ENCODE measurements at regions not wholly inside any gene's neighbourhood (a gene's known extent, or its start where the extent isn't known, plus 50 kb on each side); places are given as distances from the start of the nearest gene placed in this dataset.

GRCh38 chr18:40769786-40770185, 1185.2 kb upstream of the PIK3C3 start:
- TF ChIP-seq, protein P1, sequence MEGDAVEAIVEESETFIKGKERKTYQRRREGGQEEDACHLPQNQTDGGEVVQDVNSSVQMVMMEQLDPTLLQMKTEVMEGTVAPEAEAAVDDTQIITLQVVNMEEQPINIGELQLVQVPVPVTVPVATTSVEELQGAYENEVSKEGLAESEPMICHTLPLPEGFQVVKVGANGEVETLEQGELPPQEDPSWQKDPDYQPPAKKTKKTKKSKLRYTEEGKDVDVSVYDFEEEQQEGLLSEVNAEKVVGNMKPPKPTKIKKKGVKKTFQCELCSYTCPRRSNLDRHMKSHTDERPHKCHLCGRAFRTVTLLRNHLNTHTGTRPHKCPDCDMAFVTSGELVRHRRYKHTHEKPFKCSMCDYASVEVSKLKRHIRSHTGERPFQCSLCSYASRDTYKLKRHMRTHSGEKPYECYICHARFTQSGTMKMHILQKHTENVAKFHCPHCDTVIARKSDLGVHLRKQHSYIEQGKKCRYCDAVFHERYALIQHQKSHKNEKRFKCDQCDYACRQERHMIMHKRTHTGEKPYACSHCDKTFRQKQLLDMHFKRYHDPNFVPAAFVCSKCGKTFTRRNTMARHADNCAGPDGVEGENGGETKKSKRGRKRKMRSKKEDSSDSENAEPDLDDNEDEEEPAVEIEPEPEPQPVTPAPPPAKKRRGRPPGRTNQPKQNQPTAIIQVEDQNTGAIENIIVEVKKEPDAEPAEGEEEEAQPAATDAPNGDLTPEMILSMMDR (IDR thresholded peaks at IDR 0.05) = no peak
- TF ChIP-seq EP300 (IDR thresholded peaks at IDR 0.05) (no peak), POLR2AphosphoS5 (IDR thresholded peaks at IDR 0.05) (no peak)
